Effector memory CD4-positive, alpha-beta T cell (primary cell): ENCODE measurements at regions not wholly inside any gene's neighbourhood (a gene's known extent, or its start where the extent isn't known, plus 50 kb on each side); places are given as distances from the start of the nearest gene placed in this dataset.

ENCODE experiments used
- DNase-seq, 3 donors: peaks; one replicate each; pipeline ENCODE4 v3.0.0-alpha.2; 2020
- H3K27ac ChIP-seq: 2 replicates; pipeline ENCODE4 v1.7.0; 2013; ENCODE audit warnings: mild to moderate bottlenecking, low read length, moderate library complexity; ENCODE audit not compliant: insufficient read depth, poor library complexity, severe bottlenecking
- H3K27me3 ChIP-seq: replicated peaks from 2 replicates; pipeline ENCODE4 v1.7.0; 2013; ENCODE audit warnings: mild to moderate bottlenecking, low read length; ENCODE audit not compliant: insufficient read depth, control insufficient read depth, poor library complexity, severe bottlenecking
- H3K36me3 ChIP-seq: 2 replicates; pipeline ENCODE4 v1.7.0; 2013; ENCODE audit warnings: mild to moderate bottlenecking, low read length, moderate library complexity; ENCODE audit not compliant: control insufficient read depth, insufficient read depth
- H3K4me1 ChIP-seq: 2 replicates; pipeline ENCODE4 v1.7.0; 2013; ENCODE audit warnings: low read length, mild to moderate bottlenecking; ENCODE audit not compliant: control insufficient read depth, insufficient read depth, poor library complexity, severe bottlenecking
- H3K4me3 ChIP-seq: 2 replicates; pipeline ENCODE4 v1.7.0; 2013; ENCODE audit warnings: low read length, low read depth, mild to moderate bottlenecking; ENCODE audit not compliant: insufficient read depth, poor library complexity, severe bottlenecking
- H3K9me3 ChIP-seq: 2 replicates; pipeline ENCODE4 v1.7.0; 2013; ENCODE audit warnings: mild to moderate bottlenecking, low read length, moderate library complexity; ENCODE audit not compliant: control insufficient read depth

- Histone ChIP-seq H3K27me3 (no peaks in the 10 kb centered on the region), H3K4me1 (no peaks in the 10 kb centered on the region), H3K27ac (no peak overlapping the region), H3K36me3 (no peaks in the 10 kb centered on the region), H3K9me3 (peaks cover 4% of the 10 kb centered on the region), H3K4me3 (no peak overlapping the region)
- DNase-seq = no peak
These were observed 806.6 kb downstream of the NXPH1 start for GRCh38 chr7:9240001-9240400.

GRCh38 chr7:9241826-9242225 lies 808.4 kb downstream of the NXPH1 start:
- Histone ChIP-seq H3K36me3 (no peaks in the 10 kb centered on the region), H3K27me3 (no peaks in the 10 kb centered on the region), H3K9me3 (peaks cover 4% of the 10 kb centered on the region), H3K4me1 (no peaks in the 10 kb centered on the region), H3K4me3 (no peak overlapping the region), H3K27ac (no peak overlapping the region)
- DNase-seq = no peak

- Histone ChIP-seq H3K4me3 (no peak overlapping the region), H3K27ac (no peak overlapping the region), H3K9me3 (peaks cover 4% of the 10 kb centered on the region), H3K27me3 (no peaks in the 10 kb centered on the region), H3K4me1 (no peaks in the 10 kb centered on the region), H3K36me3 (no peaks in the 10 kb centered on the region)
- DNase-seq = no peak
These were observed 809.2 kb downstream of the NXPH1 start for GRCh38 chr7:9242636-9243035.

- Histone ChIP-seq H3K4me3 (no peak overlapping the region), H3K36me3 (no peaks in the 10 kb centered on the region), H3K4me1 (no peaks in the 10 kb centered on the region), H3K9me3 (no peaks in the 10 kb centered on the region), H3K27ac (no peak overlapping the region), H3K27me3 (no peaks in the 10 kb centered on the region)
- no peak for DNase-seq
These were observed 817.5 kb downstream of the NXPH1 start for GRCh38 chr7:9250876-9251275.

- no peak overlapping the region for H3K4me3 ChIP-seq
- no peak overlapping the region for H3K27ac ChIP-seq
- H3K9me3 ChIP-seq = peaks cover 4% of the 10 kb centered on the region
- H3K4me1 ChIP-seq = no peaks in the 10 kb centered on the region
- H3K36me3 ChIP-seq = no peaks in the 10 kb centered on the region
- no peaks in the 10 kb centered on the region for H3K27me3 ChIP-seq
- no peak for DNase-seq
These were observed 831.0 kb downstream of the NXPH1 start for GRCh38 chr7:9264395-9264794.

- Histone ChIP-seq H3K27me3 (no peaks in the 10 kb centered on the region), H3K4me1 (no peaks in the 10 kb centered on the region), H3K36me3 (no peaks in the 10 kb centered on the region), H3K4me3 (no peak overlapping the region), H3K9me3 (no peaks in the 10 kb centered on the region), H3K27ac (no peak overlapping the region)
- no peak for DNase-seq
These were observed 846.7 kb downstream of the NXPH1 start for GRCh38 chr7:9280088-9280487.

- DNase-seq = no peak
- no peaks in the 10 kb centered on the region for H3K9me3 ChIP-seq
- no peaks in the 10 kb centered on the region for H3K36me3 ChIP-seq
- no peaks in the 10 kb centered on the region for H3K4me1 ChIP-seq
- H3K27me3 ChIP-seq = no peaks in the 10 kb centered on the region
- H3K4me3 ChIP-seq = no peak overlapping the region
- H3K27ac ChIP-seq = no peak overlapping the region
These were observed 849.8 kb downstream of the NXPH1 start for GRCh38 chr7:9283246-9283645.

- H3K4me3 ChIP-seq = no peak overlapping the region
- H3K36me3 ChIP-seq = no peaks in the 10 kb centered on the region
- no peaks in the 10 kb centered on the region for H3K27me3 ChIP-seq
- H3K9me3 ChIP-seq = no peaks in the 10 kb centered on the region
- H3K4me1 ChIP-seq = no peaks in the 10 kb centered on the region
- DNase-seq = no peak
- H3K27ac ChIP-seq = no peak overlapping the region
These were observed 869.0 kb downstream of the NXPH1 start for GRCh38 chr7:9302436-9302835.

- no peak overlapping the region for H3K27ac ChIP-seq
- H3K4me3 ChIP-seq = no peak overlapping the region
- no peaks in the 10 kb centered on the region for H3K36me3 ChIP-seq
- H3K4me1 ChIP-seq = no peaks in the 10 kb centered on the region
- no peaks in the 10 kb centered on the region for H3K27me3 ChIP-seq
- no peak for DNase-seq
- no peaks in the 10 kb centered on the region for H3K9me3 ChIP-seq
These were observed 873.7 kb downstream of the NXPH1 start for GRCh38 chr7:9307131-9307530.

- no peak for DNase-seq
- Histone ChIP-seq H3K36me3 (no peaks in the 10 kb centered on the region), H3K9me3 (peaks cover 5% of the 10 kb centered on the region), H3K4me1 (no peaks in the 10 kb centered on the region), H3K27ac (no peak overlapping the region), H3K27me3 (no peaks in the 10 kb centered on the region), H3K4me3 (no peak overlapping the region)
These were observed 891.1 kb downstream of the NXPH1 start for GRCh38 chr7:9324513-9324912.

- Histone ChIP-seq H3K27ac (no peak overlapping the region), H3K36me3 (no peaks in the 10 kb centered on the region), H3K9me3 (no peaks in the 10 kb centered on the region), H3K4me3 (no peak overlapping the region), H3K4me1 (no peaks in the 10 kb centered on the region), H3K27me3 (no peaks in the 10 kb centered on the region)
- DNase-seq = no peak
These were observed 894.9 kb downstream of the NXPH1 start for GRCh38 chr7:9328296-9328695.
